IMR-90 (cell line): ENCODE measurements at regions not wholly inside any gene's neighbourhood (a gene's known extent, or its start where the extent isn't known, plus 50 kb on each side); places are given as distances from the start of the nearest gene placed in this dataset.
A peak's percentile ranks its signal among the peaks of the same experiment; 100 is the strongest.

ENCODE experiments used
- ATAC-seq: fragments of 200-7000 bp; cut with Tn5 transposase; 2 replicates; pipeline ENCODE4 v1.9.1; 2020; ENCODE audit warnings: low read depth, mild to moderate bottlenecking, moderate library complexity
- BruUV-seq: library from RNA; stranded (reverse); fragments of 400-500 nt; replicated peaks from 2 replicates; lab custom pipeline; 2021; lab: Mats Ljungman, UMichigan
- CTCF ChIA-PET: fragments of 300-600 bp; formaldehyde crosslinking; extraction: SDS; loops from one replicate; lab custom pipeline; 2021; ENCODE audit warnings: antibody characterized with exemption; lab: Yijun Ruan, JAX
- POLR2A ChIA-PET: fragments of 300-600 bp; sonication (Branson Sonifier 250); formaldehyde crosslinking; loops from one replicate; lab custom pipeline; 2022; ENCODE audit warnings: antibody characterized with exemption; ENCODE audit not compliant: unreplicated experiment; lab: Charles Lee
- DNase-seq: peaks from one replicate; pipeline ENCODE4 v3.0.0; 2013
- H2AFZ ChIP-seq: replicated peaks from 2 replicates; pipeline ENCODE3; 2013; ENCODE audit warnings: low read length, mild to moderate bottlenecking; ENCODE audit not compliant: poor library complexity
- H2AK5ac ChIP-seq: 2 replicates; pipeline ENCODE4 v1.6.1; 2013; ENCODE audit warnings: low read depth, low read length, inconsistent platforms
- H2AK9ac ChIP-seq: replicated peaks from 2 replicates; pipeline ENCODE3; 2013; ENCODE audit warnings: mild to moderate bottlenecking, low read depth, low read length, moderate library complexity; ENCODE audit not compliant: poor library complexity
- H2BK120ac ChIP-seq: 2 replicates; pipeline ENCODE4 v1.6.1; 2013; ENCODE audit warnings: low read depth, low read length, inconsistent platforms
- H2BK15ac ChIP-seq: 3 replicates; pipeline ENCODE4 v1.6.1; 2013; ENCODE audit warnings: low read depth, low read length, inconsistent platforms
- H2BK20ac ChIP-seq: 2 replicates; pipeline ENCODE4 v1.6.1; 2013; ENCODE audit warnings: low read depth, mild to moderate bottlenecking, inconsistent platforms, low read length, moderate library complexity
- H2BK5ac ChIP-seq: 2 replicates; pipeline ENCODE4 v1.6.1; 2013; ENCODE audit warnings: mild to moderate bottlenecking, low read depth, low read length, inconsistent platforms; ENCODE audit not compliant: poor library complexity, severe bottlenecking
- H3K14ac ChIP-seq: replicated peaks from 2 replicates; pipeline ENCODE4 v1.6.1; 2013; ENCODE audit warnings: low read depth, low read length, inconsistent platforms
- H3K18ac ChIP-seq: 2 replicates; pipeline ENCODE4 v1.6.1; 2013; ENCODE audit warnings: low read depth, low read length, control low read depth
- H3K23ac ChIP-seq: 2 replicates; pipeline ENCODE4 v1.6.1; 2013; ENCODE audit warnings: low read depth, low read length, inconsistent platforms
- H3K27ac ChIP-seq: 2 replicates; pipeline ENCODE4 v1.5.1; 2013; ENCODE audit warnings: mild to moderate bottlenecking, control low read depth, low read length; ENCODE audit not compliant: insufficient read depth
- H3K27me3 ChIP-seq: 2 replicates; pipeline ENCODE4 v1.6.1; 2013; ENCODE audit warnings: low read length; ENCODE audit not compliant: control insufficient read depth, insufficient read depth
- H3K36me3 ChIP-seq: 2 replicates; pipeline ENCODE4 v1.6.1; 2013; ENCODE audit warnings: low read length, mixed read lengths; ENCODE audit not compliant: control insufficient read depth, insufficient read depth
- H3K4ac ChIP-seq: 2 replicates; pipeline ENCODE4 v1.6.1; 2013; ENCODE audit warnings: low read depth, low read length, inconsistent platforms
- H3K4me1 ChIP-seq: 2 replicates; pipeline ENCODE4 v1.6.1; 2013; ENCODE audit warnings: low read length, mixed read lengths; ENCODE audit not compliant: control insufficient read depth, insufficient read depth
- H3K4me2 ChIP-seq: 2 replicates; pipeline ENCODE4 v1.6.1; 2013; ENCODE audit warnings: low read depth, mild to moderate bottlenecking, control low read depth, low read length, moderate library complexity
- H3K4me3 ChIP-seq: 2 replicates; pipeline ENCODE4 v1.5.1; 2013; ENCODE audit warnings: low read depth, mild to moderate bottlenecking, control low read depth, low read length, moderate library complexity; ENCODE audit not compliant: insufficient read depth
- H3K56ac ChIP-seq: 2 replicates; pipeline ENCODE4 v1.6.1; 2013; ENCODE audit warnings: low read length, inconsistent platforms; ENCODE audit not compliant: insufficient read depth; ENCODE audit errors: extremely low read depth
- H3K79me1 ChIP-seq, 2 experiments: 2 replicates each; pipeline ENCODE4 v1.6.1; 2013; ENCODE audit warnings: low read length in 2 of 2, inconsistent platforms in 1 of 2, low read depth in 1 of 2
- H3K9ac ChIP-seq: 2 replicates; pipeline ENCODE4 v1.6.1; 2013; ENCODE audit warnings: low read depth, low read length, control low read depth
- H3K9me1 ChIP-seq: 2 replicates; pipeline ENCODE4 v1.6.1; 2013; ENCODE audit warnings: low read length, inconsistent platforms; ENCODE audit not compliant: insufficient read depth
- H3K9me3 ChIP-seq: 2 replicates; pipeline ENCODE4 v1.6.1; 2013; ENCODE audit warnings: low read length; ENCODE audit not compliant: control insufficient read depth, insufficient read depth
- H4K20me1 ChIP-seq: 2 replicates; pipeline ENCODE4 v1.6.1; 2013; ENCODE audit warnings: low read length, inconsistent platforms; ENCODE audit not compliant: insufficient read depth
- H4K5ac ChIP-seq: 2 replicates; pipeline ENCODE4 v1.6.1; 2013; ENCODE audit warnings: mild to moderate bottlenecking, low read depth, low read length, control low read depth
- H4K8ac ChIP-seq, 2 experiments: 2 replicates each; pipeline ENCODE4 v1.6.1; 2013; ENCODE audit warnings: low read depth in 2 of 2, low read length in 2 of 2, control low read depth in 1 of 2, inconsistent platforms in 1 of 2
- H4K91ac ChIP-seq: 2 replicates; pipeline ENCODE4 v1.6.1; 2013; ENCODE audit warnings: low read depth, low read length, inconsistent platforms; ENCODE audit not compliant: insufficient read depth
- MXI1 ChIP-seq: IDR thresholded peaks from 2 replicates; pipeline ENCODE4 v1.6.1; 2012; ENCODE audit warnings: low read depth, mild to moderate bottlenecking, low read length, moderate library complexity, borderline replicate concordance
- POLR2A ChIP-seq: IDR thresholded peaks from 2 replicates; pipeline ENCODE4 v1.6.1; 2012; ENCODE audit warnings: mild to moderate bottlenecking, low read depth, low read length
- RAD21 ChIP-seq: IDR thresholded peaks from 2 replicates; pipeline ENCODE4 v1.6.1; 2012; ENCODE audit warnings: low read length, improper control_type of control experiment
- RFX5 ChIP-seq: IDR thresholded peaks from 2 replicates; pipeline ENCODE4 v1.8.0; 2012; ENCODE audit warnings: low read depth, mild to moderate bottlenecking, low read length, moderate library complexity
- SMC3 ChIP-seq: fragments of 150-350 bp; IDR thresholded peaks from 2 replicates; pipeline ENCODE4 v1.6.1; 2016; ENCODE audit warnings: low read depth, mild to moderate bottlenecking, antibody characterized with exemption, low read length, moderate library complexity
- WGBS, 2 experiments: methylation state at CpG; one replicate each; pipeline versions ENCODE4 v1.1.5 to v1.1.7; 2013; ENCODE audit warnings: missing lambda C conversion rate in 2 of 2; ENCODE audit not compliant: insufficient read length in 1 of 2; ENCODE audit errors: extremely low coverage in 2 of 2; 5-methylcytosine and 5-hydroxymethylcytosine counted together
- dilution Hi-C: fragments of 300-500 bp; cut with HindIII; formaldehyde crosslinking; loops from one replicate; pipeline ENCODE4 v1.14.3; 2018; ENCODE audit warnings: low sequenced_read_pairs; ENCODE audit not compliant: unreplicated experiment
- in situ Hi-C: fragments of 300-500 bp; cut with MboI; formaldehyde crosslinking; loops from 3 replicates; pipeline ENCODE4 v1.14.3; 2019; ENCODE audit warnings: low sequenced_read_pairs, inconsistent platforms, mixed read lengths
- intact Hi-C: fragments of 100-400 bp; cut with micrococcal nuclease; formaldehyde crosslinking; loops from 2 replicates; pipeline ENCODE4 v1.10.0; 2022
- TF ChIP-seq, protein P1 (sequence below): conservative IDR thresholded peaks from 2 replicates; pipeline ENCODE4 v1.5.1; 2012; ENCODE audit warnings: mild to moderate bottlenecking, low read depth, low read length, improper control_type of control experiment

DNA sequence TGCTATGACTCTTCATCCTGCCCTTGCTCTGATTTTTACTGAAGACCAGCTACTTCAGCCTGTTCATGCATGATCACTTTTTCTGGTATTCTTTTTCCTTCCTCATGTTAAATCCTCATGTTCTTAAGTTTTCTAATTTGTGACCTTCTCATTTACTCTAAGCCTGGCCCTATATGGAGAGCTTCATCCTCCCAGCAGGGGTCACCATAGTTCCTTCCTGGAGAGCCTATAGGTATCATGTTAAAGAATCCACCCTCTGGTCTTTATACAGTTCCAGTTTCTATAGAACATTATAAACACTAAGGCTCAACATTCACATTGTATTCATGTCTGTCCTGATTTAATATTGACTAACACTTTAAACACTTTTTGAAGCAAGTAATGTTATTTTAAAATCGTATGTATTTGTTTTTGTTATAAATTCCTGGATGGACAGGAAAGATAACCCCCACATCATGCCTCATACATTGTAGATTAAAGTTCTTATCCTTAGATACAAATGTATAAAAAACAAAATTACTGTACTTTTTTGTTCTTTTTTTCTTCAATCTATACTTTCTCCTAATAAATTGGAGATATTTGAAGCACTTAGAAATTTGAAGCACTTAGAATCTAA is 53.8 kb upstream of the OTUD4 start:
- CTCF ChIA-PET = interaction anchor here (0.6 to 1.9 kb wide), 12 partner anchors 69 to 455 kb away, joined by 3 to 8 read pairs (median 3); no protein-coding TSS in a partner anchor

More for the DNA sequence above, 53.8 kb upstream of the OTUD4 start:
- in situ Hi-C loops = no loop called here
- H2BK120ac ChIP-seq = no peak overlapping the region
- H2BK5ac ChIP-seq = no peak overlapping the region
- intact Hi-C loops = loop anchor here (1.0 to 10.0 kb wide), 5 partner anchors 248 to 701 kb away; partner anchors contain the start of genes SMAD1 and ZNF827
- no peaks in the 10 kb centered on the region for H3K9me3 ChIP-seq
- no peak overlapping the region for H3K23ac ChIP-seq
- H2AK5ac ChIP-seq = no peak overlapping the region
- POLR2A ChIA-PET = no interaction called here
- no peak overlapping the region for H4K91ac ChIP-seq
- H3K9me1 ChIP-seq = no peaks in the 10 kb centered on the region
- H4K20me1 ChIP-seq = no peaks in the 10 kb centered on the region
- no peaks in the 10 kb centered on the region for H3K79me1 ChIP-seq
- no peaks in the 10 kb centered on the region for H3K36me3 ChIP-seq
- dilution Hi-C loops = no loop called here
- no peak overlapping the region for H3K56ac ChIP-seq
- no peak overlapping the region for H3K4me2 ChIP-seq
- DNase-seq (peak; percentile 67), ATAC-seq (peak; percentile 93)
- 0 out of 2 replicates have a peak, but pooled peaks cover 1% of the 10 kb centered on the region for H3K4me1 ChIP-seq
- no peak overlapping the region for H4K8ac ChIP-seq
- TF ChIP-seq POLR2A (no peak), SMC3 (peak; percentile 84), RFX5 (no peak), RAD21 (peak; percentile 83), MXI1 (no peak)
- TF ChIP-seq, protein P1, sequence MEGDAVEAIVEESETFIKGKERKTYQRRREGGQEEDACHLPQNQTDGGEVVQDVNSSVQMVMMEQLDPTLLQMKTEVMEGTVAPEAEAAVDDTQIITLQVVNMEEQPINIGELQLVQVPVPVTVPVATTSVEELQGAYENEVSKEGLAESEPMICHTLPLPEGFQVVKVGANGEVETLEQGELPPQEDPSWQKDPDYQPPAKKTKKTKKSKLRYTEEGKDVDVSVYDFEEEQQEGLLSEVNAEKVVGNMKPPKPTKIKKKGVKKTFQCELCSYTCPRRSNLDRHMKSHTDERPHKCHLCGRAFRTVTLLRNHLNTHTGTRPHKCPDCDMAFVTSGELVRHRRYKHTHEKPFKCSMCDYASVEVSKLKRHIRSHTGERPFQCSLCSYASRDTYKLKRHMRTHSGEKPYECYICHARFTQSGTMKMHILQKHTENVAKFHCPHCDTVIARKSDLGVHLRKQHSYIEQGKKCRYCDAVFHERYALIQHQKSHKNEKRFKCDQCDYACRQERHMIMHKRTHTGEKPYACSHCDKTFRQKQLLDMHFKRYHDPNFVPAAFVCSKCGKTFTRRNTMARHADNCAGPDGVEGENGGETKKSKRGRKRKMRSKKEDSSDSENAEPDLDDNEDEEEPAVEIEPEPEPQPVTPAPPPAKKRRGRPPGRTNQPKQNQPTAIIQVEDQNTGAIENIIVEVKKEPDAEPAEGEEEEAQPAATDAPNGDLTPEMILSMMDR = peak; percentile 88
- H2BK15ac ChIP-seq = no peak overlapping the region
- WGBS, 2 experiments = no CpG with 5 or more reads among the region's 1 CpG
- H4K5ac ChIP-seq = no peak overlapping the region; the same call in 1 of the 2 replicates
- BruUV-seq = no TSS peak
- H2AFZ ChIP-seq = no peak overlapping the region
- H3K18ac ChIP-seq = no peak overlapping the region
- no peak overlapping the region for H3K14ac ChIP-seq
- no peaks in the 10 kb centered on the region for H3K27me3 ChIP-seq
- H3K4me3 ChIP-seq = no peak overlapping the region
- H3K4ac ChIP-seq = no peak overlapping the region
- no peak overlapping the region; the same call in 1 of the 2 replicates for H3K9ac ChIP-seq
- no peak overlapping the region for H3K27ac ChIP-seq
- H2BK20ac ChIP-seq = no peak overlapping the region
- H2AK9ac ChIP-seq = no peak overlapping the region
